H1 (cell line): ENCODE measurements at regions not wholly inside any gene's neighbourhood (a gene's known extent, or its start where the extent isn't known, plus 50 kb on each side); places are given as distances from the start of the nearest gene placed in this dataset.

Experiments
- ASH2L ChIP-seq: fragments of 200-600, 300-600 bp; sonication (generic); IDR thresholded peaks from one replicate; pipeline ENCODE4 v1.7.1; 2017; ENCODE audit warnings: low read length
- BRCA1 ChIP-seq: IDR thresholded peaks from 2 replicates; pipeline ENCODE4 v1.6.1; 2012; ENCODE audit warnings: low read depth, low read length, improper control_type of control experiment
- CHD1 ChIP-seq: IDR thresholded peaks from 2 replicates; pipeline ENCODE4 v1.6.1; 2012; ENCODE audit warnings: low read depth, low read length, improper control_type of control experiment
- CHD2 ChIP-seq: IDR thresholded peaks from 2 replicates; pipeline ENCODE4 v1.6.1; 2012; ENCODE audit warnings: low read length, improper control_type of control experiment
- CHD7 ChIP-seq: fragments of 300-600 bp; sonication (generic); IDR thresholded peaks from 2 replicates; pipeline ENCODE4 v1.7.1; 2012; ENCODE audit warnings: low read length, moderate library complexity, mild to moderate bottlenecking, inconsistent platforms; ENCODE audit not compliant: insufficient replicate concordance
- PHF8 ChIP-seq: fragments of 200-600 bp; sonication (generic); conservative IDR thresholded peaks from 2 replicates; pipeline ENCODE4 v1.7.1; 2012; ENCODE audit warnings: low read depth, mild to moderate bottlenecking, inconsistent platforms, low read length, moderate library complexity
- SAP30 ChIP-seq: fragments of 300-600 bp; sonication (generic); IDR thresholded peaks from 2 replicates; pipeline ENCODE4 v1.7.1; 2012; ENCODE audit warnings: low read length, moderate library complexity, mild to moderate bottlenecking, inconsistent platforms; ENCODE audit not compliant: insufficient read depth, insufficient replicate concordance
- TAF1 ChIP-seq: IDR thresholded peaks from 2 replicates; pipeline ENCODE4 v1.6.1; 2011; ENCODE audit warnings: mild to moderate bottlenecking, low read depth, low read length

GRCh38 chr2:129443865-129444739, 535.4 kb upstream of the RAB6C start (continued):
- TF ChIP-seq PHF8 (no peak), CHD7 (no peak), SAP30 (no peak), BRCA1 (no peak), ASH2L (no peak), CHD2 (no peak), CHD1 (no peak), TAF1 (no peak)
